AG10803 (cell line): ENCODE measurements at regions not wholly inside any gene's neighbourhood (a gene's known extent, or its start where the extent isn't known, plus 50 kb on each side); places are given as distances from the start of the nearest gene placed in this dataset.
A peak's percentile ranks its signal among the peaks of the same experiment; 100 is the strongest.

Source experiments
- DNase-seq: peaks from one replicate; pipeline ENCODE4 v3.0.0; 2010; ENCODE audit warnings: low read depth
- H3K4me3 ChIP-seq: 2 replicates; pipeline ENCODE4 v1.5.1; 2011; ENCODE audit warnings: mild to moderate bottlenecking, low read length, control low read depth
- CTCF ChIP-seq: conservative IDR thresholded peaks from 2 replicates; pipeline ENCODE4 v1.5.1; 2011; ENCODE audit warnings: mild to moderate bottlenecking, low read length, control low read depth, inconsistent platforms

- no peak for TF ChIP-seq CTCF
- no peak overlapping the region for H3K4me3 ChIP-seq
- peak; percentile 29 for DNase-seq
These were observed 273.1 kb downstream of the CLIC5 start for GRCh38 chr6:45742591-45742990.

- TF ChIP-seq CTCF: no peak
- peak overlapping the region; percentile 25 for H3K4me3 ChIP-seq
- DNase-seq: peak; percentile 92
These were observed 274.1 kb downstream of the CLIC5 start for GRCh38 chr6:45741437-45742171.

GRCh38 chr6:45739058-45739457, 276.6 kb downstream of the CLIC5 start:
- TF ChIP-seq CTCF: no peak

GRCh38 chr6:45738057-45738455, 277.6 kb downstream of the CLIC5 start:
- H3K4me3 ChIP-seq: no peak overlapping the region
- TF ChIP-seq CTCF: no peak
- DNase-seq: no peak

More at GRCh38 chr6:45739058-45739457, 276.6 kb downstream of the CLIC5 start:
- no peak overlapping the region for H3K4me3 ChIP-seq
- no peak for DNase-seq

- H3K4me3 ChIP-seq: no peak overlapping the region
- no peak for DNase-seq
- TF ChIP-seq CTCF: no peak
These were observed 278.2 kb downstream of the CLIC5 start for GRCh38 chr6:45737331-45738056.

- no peak for TF ChIP-seq CTCF
- no peak overlapping the region for H3K4me3 ChIP-seq
- DNase-seq: no peak
These were observed 279.5 kb downstream of the CLIC5 start for GRCh38 chr6:45736134-45736533.

GRCh38 chr6:45732731-45733130, 282.9 kb downstream of the CLIC5 start:
- no peak for DNase-seq
- no peak overlapping the region for H3K4me3 ChIP-seq
- TF ChIP-seq CTCF: no peak
